IMR-90 (cell line): ENCODE measurements at regions not wholly inside any gene's neighbourhood (a gene's known extent, or its start where the extent isn't known, plus 50 kb on each side); places are given as distances from the start of the nearest gene placed in this dataset.

Experiments used
- ATAC-seq: fragments of 200-7000 bp; cut with Tn5 transposase; 2 replicates; pipeline ENCODE4 v1.9.1; 2020; ENCODE audit warnings: low read depth, mild to moderate bottlenecking, moderate library complexity
- BruUV-seq: library from RNA; stranded (reverse); fragments of 400-500 nt; replicated peaks from 2 replicates; lab custom pipeline; 2021; lab: Mats Ljungman, UMichigan
- CTCF ChIA-PET: fragments of 300-600 bp; formaldehyde crosslinking; extraction: SDS; loops from one replicate; lab custom pipeline; 2021; ENCODE audit warnings: antibody characterized with exemption; lab: Yijun Ruan, JAX
- POLR2A ChIA-PET: fragments of 300-600 bp; sonication (Branson Sonifier 250); formaldehyde crosslinking; loops from one replicate; lab custom pipeline; 2022; ENCODE audit warnings: antibody characterized with exemption; ENCODE audit not compliant: unreplicated experiment; lab: Charles Lee
- DNase-seq: peaks from one replicate; pipeline ENCODE4 v3.0.0; 2013
- H2AFZ ChIP-seq: replicated peaks from 2 replicates; pipeline ENCODE3; 2013; ENCODE audit warnings: low read length, mild to moderate bottlenecking; ENCODE audit not compliant: poor library complexity
- H2AK5ac ChIP-seq: 2 replicates; pipeline ENCODE4 v1.6.1; 2013; ENCODE audit warnings: low read depth, low read length, inconsistent platforms
- H2AK9ac ChIP-seq: replicated peaks from 2 replicates; pipeline ENCODE3; 2013; ENCODE audit warnings: mild to moderate bottlenecking, low read depth, low read length, moderate library complexity; ENCODE audit not compliant: poor library complexity
- H2BK120ac ChIP-seq: 2 replicates; pipeline ENCODE4 v1.6.1; 2013; ENCODE audit warnings: low read depth, low read length, inconsistent platforms
- H2BK15ac ChIP-seq: 3 replicates; pipeline ENCODE4 v1.6.1; 2013; ENCODE audit warnings: low read depth, low read length, inconsistent platforms
- H2BK20ac ChIP-seq: 2 replicates; pipeline ENCODE4 v1.6.1; 2013; ENCODE audit warnings: low read depth, mild to moderate bottlenecking, inconsistent platforms, low read length, moderate library complexity
- H2BK5ac ChIP-seq: 2 replicates; pipeline ENCODE4 v1.6.1; 2013; ENCODE audit warnings: mild to moderate bottlenecking, low read depth, low read length, inconsistent platforms; ENCODE audit not compliant: poor library complexity, severe bottlenecking
- H3K14ac ChIP-seq: replicated peaks from 2 replicates; pipeline ENCODE4 v1.6.1; 2013; ENCODE audit warnings: low read depth, low read length, inconsistent platforms
- H3K18ac ChIP-seq: 2 replicates; pipeline ENCODE4 v1.6.1; 2013; ENCODE audit warnings: low read depth, low read length, control low read depth
- H3K23ac ChIP-seq: 2 replicates; pipeline ENCODE4 v1.6.1; 2013; ENCODE audit warnings: low read depth, low read length, inconsistent platforms
- H3K27ac ChIP-seq: 2 replicates; pipeline ENCODE4 v1.5.1; 2013; ENCODE audit warnings: mild to moderate bottlenecking, control low read depth, low read length; ENCODE audit not compliant: insufficient read depth
- H3K27me3 ChIP-seq: 2 replicates; pipeline ENCODE4 v1.6.1; 2013; ENCODE audit warnings: low read length; ENCODE audit not compliant: control insufficient read depth, insufficient read depth
- H3K36me3 ChIP-seq: 2 replicates; pipeline ENCODE4 v1.6.1; 2013; ENCODE audit warnings: low read length, mixed read lengths; ENCODE audit not compliant: control insufficient read depth, insufficient read depth
- H3K4ac ChIP-seq: 2 replicates; pipeline ENCODE4 v1.6.1; 2013; ENCODE audit warnings: low read depth, low read length, inconsistent platforms
- H3K4me1 ChIP-seq: 2 replicates; pipeline ENCODE4 v1.6.1; 2013; ENCODE audit warnings: low read length, mixed read lengths; ENCODE audit not compliant: control insufficient read depth, insufficient read depth
- H3K4me2 ChIP-seq: 2 replicates; pipeline ENCODE4 v1.6.1; 2013; ENCODE audit warnings: low read depth, mild to moderate bottlenecking, control low read depth, low read length, moderate library complexity
- H3K4me3 ChIP-seq: 2 replicates; pipeline ENCODE4 v1.5.1; 2013; ENCODE audit warnings: low read depth, mild to moderate bottlenecking, control low read depth, low read length, moderate library complexity; ENCODE audit not compliant: insufficient read depth
- H3K56ac ChIP-seq: 2 replicates; pipeline ENCODE4 v1.6.1; 2013; ENCODE audit warnings: low read length, inconsistent platforms; ENCODE audit not compliant: insufficient read depth; ENCODE audit errors: extremely low read depth
- H3K79me1 ChIP-seq, 2 experiments: 2 replicates each; pipeline ENCODE4 v1.6.1; 2013; ENCODE audit warnings: low read length in 2 of 2, inconsistent platforms in 1 of 2, low read depth in 1 of 2
- H3K9ac ChIP-seq: 2 replicates; pipeline ENCODE4 v1.6.1; 2013; ENCODE audit warnings: low read depth, low read length, control low read depth
- H3K9me1 ChIP-seq: 2 replicates; pipeline ENCODE4 v1.6.1; 2013; ENCODE audit warnings: low read length, inconsistent platforms; ENCODE audit not compliant: insufficient read depth
- H3K9me3 ChIP-seq: 2 replicates; pipeline ENCODE4 v1.6.1; 2013; ENCODE audit warnings: low read length; ENCODE audit not compliant: control insufficient read depth, insufficient read depth
- H4K20me1 ChIP-seq: 2 replicates; pipeline ENCODE4 v1.6.1; 2013; ENCODE audit warnings: low read length, inconsistent platforms; ENCODE audit not compliant: insufficient read depth
- H4K5ac ChIP-seq: 2 replicates; pipeline ENCODE4 v1.6.1; 2013; ENCODE audit warnings: mild to moderate bottlenecking, low read depth, low read length, control low read depth
- H4K8ac ChIP-seq, 2 experiments: 2 replicates each; pipeline ENCODE4 v1.6.1; 2013; ENCODE audit warnings: low read depth in 2 of 2, low read length in 2 of 2, control low read depth in 1 of 2, inconsistent platforms in 1 of 2
- H4K91ac ChIP-seq: 2 replicates; pipeline ENCODE4 v1.6.1; 2013; ENCODE audit warnings: low read depth, low read length, inconsistent platforms; ENCODE audit not compliant: insufficient read depth
- CTCF ChIP-seq: conservative IDR thresholded peaks from 2 replicates; pipeline ENCODE4 v1.5.1; 2012; ENCODE audit warnings: mild to moderate bottlenecking, low read depth, low read length, improper control_type of control experiment
- POLR2A ChIP-seq: IDR thresholded peaks from 2 replicates; pipeline ENCODE4 v1.6.1; 2012; ENCODE audit warnings: mild to moderate bottlenecking, low read depth, low read length
- RAD21 ChIP-seq: IDR thresholded peaks from 2 replicates; pipeline ENCODE4 v1.6.1; 2012; ENCODE audit warnings: low read length, improper control_type of control experiment
- USF2 ChIP-seq: fragments of 150-350 bp; IDR thresholded peaks from 2 replicates; pipeline ENCODE4 v1.6.1; 2017; ENCODE audit warnings: mild to moderate bottlenecking, antibody characterized with exemption, low read length, low read depth
- WGBS, 2 experiments: methylation state at CpG; one replicate each; pipeline versions ENCODE4 v1.1.5 to v1.1.7; 2013; ENCODE audit warnings: missing lambda C conversion rate in 2 of 2; ENCODE audit not compliant: insufficient read length in 1 of 2; ENCODE audit errors: extremely low coverage in 2 of 2; 5-methylcytosine and 5-hydroxymethylcytosine counted together
- dilution Hi-C: fragments of 300-500 bp; cut with HindIII; formaldehyde crosslinking; loops from one replicate; pipeline ENCODE4 v1.14.3; 2018; ENCODE audit warnings: low sequenced_read_pairs; ENCODE audit not compliant: unreplicated experiment
- in situ Hi-C: fragments of 300-500 bp; cut with MboI; formaldehyde crosslinking; loops from 3 replicates; pipeline ENCODE4 v1.14.3; 2019; ENCODE audit warnings: low sequenced_read_pairs, inconsistent platforms, mixed read lengths
- intact Hi-C: fragments of 100-400 bp; cut with micrococcal nuclease; formaldehyde crosslinking; loops from 2 replicates; pipeline ENCODE4 v1.10.0; 2022

GRCh38 chr13:108483981-108484380 lies 145.4 kb upstream of the MYO16 start:
- Histone ChIP-seq H3K79me1 (no peaks in the 10 kb centered on the region), H2BK20ac (no peak overlapping the region), H3K27ac (no peak overlapping the region), H3K9ac (no peak overlapping the region), H3K9me1 (no peaks in the 10 kb centered on the region), H3K56ac (no peak overlapping the region), H2AK9ac (no peak overlapping the region), H4K91ac (no peak overlapping the region), H3K4me2 (no peak overlapping the region), H3K4me1 (no peaks in the 10 kb centered on the region), H4K5ac (no peak overlapping the region), H2BK15ac (no peak overlapping the region), H3K9me3 (no peaks in the 10 kb centered on the region), H3K18ac (no peak overlapping the region), H3K14ac (no peak overlapping the region), H3K23ac (no peak overlapping the region), H3K4me3 (no peak overlapping the region), H2BK120ac (no peak overlapping the region), H3K36me3 (no peaks in the 10 kb centered on the region), H4K8ac (no peak overlapping the region), H3K4ac (no peak overlapping the region), H3K27me3 (no peaks in the 10 kb centered on the region), H2BK5ac (no peak overlapping the region), H4K20me1 (no peaks in the 10 kb centered on the region), H2AK5ac (no peak overlapping the region), H2AFZ (no peak overlapping the region)
- ChIA-PET CTCF (no interaction called here), POLR2A (no interaction called here)
- dilution Hi-C loops = no loop called here
- in situ Hi-C loops = no loop called here
- no TSS peak for BruUV-seq
- intact Hi-C loops = no loop called here
- DNase-seq (no peak), ATAC-seq (peak; percentile 27; the same call in 1 of the 2 replicates)
- no peak for TF ChIP-seq POLR2A
- TF ChIP-seq USF2 = no peak
- TF ChIP-seq CTCF = no peak
- TF ChIP-seq RAD21 = no peak
- WGBS, 2 experiments = no CpG with 5 or more reads among the region's 1 CpG
